ENCODE measurements at regions not wholly inside any gene's neighbourhood (a gene's known extent, or its start where the extent isn't known, plus 50 kb on each side); places are given as distances from the start of the nearest gene placed in this dataset.

DNA sequence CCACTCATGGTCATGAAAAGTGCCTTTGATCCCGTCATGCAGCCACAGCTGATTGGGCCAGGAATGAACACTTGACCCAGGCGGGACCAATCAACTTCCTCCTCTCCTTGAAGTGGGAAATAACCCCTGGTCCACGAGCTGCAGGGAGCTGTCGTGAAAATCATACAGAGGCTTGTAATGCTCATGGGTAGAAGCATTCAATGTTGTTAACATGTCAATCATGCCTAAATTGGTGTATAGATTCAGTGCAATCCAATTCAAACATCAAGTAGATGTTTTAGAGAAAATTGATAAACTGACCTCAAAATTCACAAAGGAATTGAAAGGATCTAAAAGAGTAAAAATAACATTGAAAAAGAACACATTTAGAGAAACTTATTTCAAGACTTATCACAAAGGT is 1019.0 kb upstream of the TMEM132C start:
- TF ChIP-seq, protein P1, sequence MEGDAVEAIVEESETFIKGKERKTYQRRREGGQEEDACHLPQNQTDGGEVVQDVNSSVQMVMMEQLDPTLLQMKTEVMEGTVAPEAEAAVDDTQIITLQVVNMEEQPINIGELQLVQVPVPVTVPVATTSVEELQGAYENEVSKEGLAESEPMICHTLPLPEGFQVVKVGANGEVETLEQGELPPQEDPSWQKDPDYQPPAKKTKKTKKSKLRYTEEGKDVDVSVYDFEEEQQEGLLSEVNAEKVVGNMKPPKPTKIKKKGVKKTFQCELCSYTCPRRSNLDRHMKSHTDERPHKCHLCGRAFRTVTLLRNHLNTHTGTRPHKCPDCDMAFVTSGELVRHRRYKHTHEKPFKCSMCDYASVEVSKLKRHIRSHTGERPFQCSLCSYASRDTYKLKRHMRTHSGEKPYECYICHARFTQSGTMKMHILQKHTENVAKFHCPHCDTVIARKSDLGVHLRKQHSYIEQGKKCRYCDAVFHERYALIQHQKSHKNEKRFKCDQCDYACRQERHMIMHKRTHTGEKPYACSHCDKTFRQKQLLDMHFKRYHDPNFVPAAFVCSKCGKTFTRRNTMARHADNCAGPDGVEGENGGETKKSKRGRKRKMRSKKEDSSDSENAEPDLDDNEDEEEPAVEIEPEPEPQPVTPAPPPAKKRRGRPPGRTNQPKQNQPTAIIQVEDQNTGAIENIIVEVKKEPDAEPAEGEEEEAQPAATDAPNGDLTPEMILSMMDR (IDR thresholded peaks at IDR 0.05): no peak
- no peak for TF ChIP-seq POLR2A (IDR thresholded peaks at IDR 0.05)
- TF ChIP-seq POLR2AphosphoS5 (IDR thresholded peaks at IDR 0.05): no peak

All from prostate gland (tissue), 2 donors.